Natural killer cell (primary cell): ENCODE measurements at regions not wholly inside any gene's neighbourhood (a gene's known extent, or its start where the extent isn't known, plus 50 kb on each side); places are given as distances from the start of the nearest gene placed in this dataset.
"Not testable (repeated sequence)": the region's sequence is repeated elsewhere in the genome, so short reads cannot be mapped to it uniquely, and the experiment has no call there.

ENCODE experiments used
- ATAC-seq, 3 donors: fragments of 150-1000 bp in 2 of 3; fragments of 200-7000 bp in 1 of 3; cut with Tn5 transposase; 1 replicate in 1 of 3; 2 replicates in 2 of 3; pipeline ENCODE4 v1.10.0; 2021; ENCODE audit warnings: mild to moderate bottlenecking in 2 of 3, moderate library complexity in 2 of 3
- DNase-seq, 2 donors: peaks; one replicate each; pipeline versions ENCODE4 v3.0.0 to v3.0.0-alpha.2; 2013 to 2021; ENCODE audit warnings: mixed read lengths in 1 of 2
- H3K27ac ChIP-seq: one replicate; pipeline ENCODE4 v1.5.1; 2013; ENCODE audit warnings: mild to moderate bottlenecking, low read length
- H3K27me3 ChIP-seq: one replicate; pipeline ENCODE4 v1.6.1; 2013; ENCODE audit warnings: low read length; ENCODE audit not compliant: control insufficient read depth, insufficient read depth
- H3K36me3 ChIP-seq: one replicate; pipeline ENCODE4 v1.6.1; 2013; ENCODE audit warnings: low read length; ENCODE audit not compliant: control insufficient read depth, insufficient read depth
- H3K4me1 ChIP-seq: one replicate; pipeline ENCODE4 v1.6.1; 2013; ENCODE audit warnings: low read length; ENCODE audit not compliant: control insufficient read depth, insufficient read depth
- H3K4me3 ChIP-seq: one replicate; pipeline ENCODE4 v1.5.1; 2013; ENCODE audit warnings: low read length
- H3K9me3 ChIP-seq: one replicate; pipeline ENCODE4 v1.6.1; 2013; ENCODE audit warnings: low read length; ENCODE audit not compliant: control insufficient read depth, insufficient read depth
- H3K27ac Mint-ChIP-seq, 2 donors: one replicate each; pipeline ENCODE4 v1.8.0; 2022; ENCODE audit warnings: mild to moderate bottlenecking in 2 of 2, mixed read lengths in 2 of 2, moderate library complexity in 1 of 2
- H3K27me3 Mint-ChIP-seq, 2 donors: one replicate each; pipeline ENCODE4 v1.8.0; 2022; ENCODE audit warnings: low read depth in 2 of 2, mixed read lengths in 2 of 2
- H3K36me3 Mint-ChIP-seq: one replicate; pipeline ENCODE4 v1.8.0; 2022; ENCODE audit warnings: mixed read lengths
- H3K4me1 Mint-ChIP-seq, 2 donors: one replicate each; pipeline ENCODE4 v1.8.0; 2022; ENCODE audit warnings: mixed read lengths in 2 of 2
- H3K4me3 Mint-ChIP-seq: one replicate; pipeline ENCODE4 v1.8.0; 2022; ENCODE audit warnings: mild to moderate bottlenecking, moderate library complexity, mixed read lengths
- H3K9me3 Mint-ChIP-seq, 2 donors: one replicate each; pipeline ENCODE4 v1.8.0; 2022; ENCODE audit warnings: mixed read lengths in 2 of 2
- CTCF ChIP-seq: fragments of 200-600 bp; IDR thresholded peaks from one replicate; pipeline ENCODE4 v1.8.0; 2022; ENCODE audit warnings: antibody characterized with exemption
- WGBS: methylation state at CpG from one replicate; pipeline ENCODE4 v1.1.7; 2013; ENCODE audit warnings: missing lambda C conversion rate; ENCODE audit not compliant: insufficient coverage; 5-methylcytosine and 5-hydroxymethylcytosine counted together
- intact Hi-C: fragments of 100-400 bp; cut with micrococcal nuclease; formaldehyde crosslinking; loops from one replicate; pipeline ENCODE4 v1.14.2; 2022

GRCh38 chr13:83125791-83126190 is 756.5 kb downstream of the SLITRK1 start:
- H3K9me3 Mint-ChIP-seq, result peaks cover 12 to 26% of the 10 kb centered on the region in 2 donors
- H3K4me3 Mint-ChIP-seq, result no peak overlapping the region
- no peaks in the 10 kb centered on the region for H3K27me3 ChIP-seq
- H3K36me3 Mint-ChIP-seq, result no peaks in the 10 kb centered on the region
- H3K27ac ChIP-seq, result no peak overlapping the region
- H3K4me1 ChIP-seq, result no peaks in the 10 kb centered on the region
- ATAC-seq (no peak), DNase-seq (no peak)
- intact Hi-C loops, result no loop called here
- no peaks in the 10 kb centered on the region for H3K36me3 ChIP-seq
- no peak for TF ChIP-seq CTCF
- H3K27ac Mint-ChIP-seq, result no peak overlapping the region
- no CpG with 5 or more reads among the region's 1 CpG for WGBS
- H3K27me3 Mint-ChIP-seq, result no peaks in the 10 kb centered on the region
- no peaks in the 10 kb centered on the region for H3K4me1 Mint-ChIP-seq
- H3K4me3 ChIP-seq, result no peak overlapping the region
- H3K9me3 ChIP-seq, result no peaks in the 10 kb centered on the region

GRCh38 chr13:83121896-83122295 is 760.4 kb downstream of the SLITRK1 start:
- Histone ChIP-seq H3K27me3 (no peaks in the 10 kb centered on the region), H3K4me1 (no peaks in the 10 kb centered on the region), H3K4me3 (no peak overlapping the region), H3K27ac (no peak overlapping the region), H3K36me3 (no peaks in the 10 kb centered on the region), H3K9me3 (no peaks in the 10 kb centered on the region)
- no peaks in the 10 kb centered on the region for H3K4me1 Mint-ChIP-seq
- no peak for ATAC-seq
- no peak for DNase-seq
- 81% methylated on average over 4 of the region's 4 CpGs for WGBS
- H3K27me3 Mint-ChIP-seq, result no peaks in the 10 kb centered on the region
- intact Hi-C loops, result no loop called here
- no peak overlapping the region for H3K4me3 Mint-ChIP-seq
- no peak overlapping the region for H3K27ac Mint-ChIP-seq
- H3K9me3 Mint-ChIP-seq, result peaks cover 9 to 16% of the 10 kb centered on the region in 2 donors
- TF ChIP-seq CTCF, result no peak
- no peaks in the 10 kb centered on the region for H3K36me3 Mint-ChIP-seq

GRCh38 chr13:83117046-83117445 is 765.2 kb downstream of the SLITRK1 start:
- Mint-ChIP-seq H3K27me3 (no peaks in the 10 kb centered on the region), H3K27ac (no peak overlapping the region), H3K36me3 (no peaks in the 10 kb centered on the region), H3K4me1 (no peaks in the 10 kb centered on the region), H3K9me3 (peaks cover 10 to 19% of the 10 kb centered on the region in 2 donors), H3K4me3 (no peak overlapping the region)
- WGBS, result 91% methylated on average over 3 of the region's 4 CpGs
- intact Hi-C loops, result no loop called here
- Histone ChIP-seq H3K27ac (no peak overlapping the region), H3K27me3 (no peaks in the 10 kb centered on the region), H3K4me1 (no peaks in the 10 kb centered on the region), H3K9me3 (no peaks in the 10 kb centered on the region), H3K36me3 (no peaks in the 10 kb centered on the region), H3K4me3 (no peak overlapping the region)
- DNase-seq (no peak), ATAC-seq (no peak)
- TF ChIP-seq CTCF, result no peak

- intact Hi-C loops, H3K27ac ChIP-seq, H3K27me3 Mint-ChIP-seq, DNase-seq, H3K4me3 Mint-ChIP-seq, ATAC-seq, H3K4me3 ChIP-seq, H3K36me3 ChIP-seq, H3K4me1 ChIP-seq, H3K4me1 Mint-ChIP-seq, H3K36me3 Mint-ChIP-seq, H3K27me3 ChIP-seq, H3K27ac Mint-ChIP-seq, H3K9me3 ChIP-seq: not testable (repeated sequence)
- 93% methylated on average over 2 of the region's 5 CpGs for WGBS
- peaks cover 16 to 28% of the 10 kb centered on the region in 2 donors for H3K9me3 Mint-ChIP-seq
Measured at GRCh38 chr13:83101574-83102247, 780.6 kb downstream of the SLITRK1 start.
